Hematopoietic multipotent progenitor cell treated with erythropoietin and hydrocortisone succinate and interleukin-3 and kit ligand, for 6 days (in vitro differentiated cells): ENCODE measurements at regions not wholly inside any gene's neighbourhood (a gene's known extent, or its start where the extent isn't known, plus 50 kb on each side); places are given as distances from the start of the nearest gene placed in this dataset.
A peak's percentile ranks its signal among the peaks of the same experiment; 100 is the strongest.
"Not testable (repeated sequence)": the region's sequence is repeated elsewhere in the genome, so short reads cannot be mapped to it uniquely, and the experiment has no call there.

Source experiments
- DNase-seq: peaks from one replicate; pipeline ENCODE4 v3.0.0-alpha.2; 2015

- peak; percentile 39 for DNase-seq
Observed at GRCh38 chr11:95641495-95641894, 148.1 kb downstream of the FAM76B start.

GRCh38 chr11:95638501-95638900 is 151.1 kb downstream of the FAM76B start:
- no peak for DNase-seq

GRCh38 chr11:95625164-95625900 is 164.2 kb downstream of the FAM76B start:
- DNase-seq = no peak

DNA sequence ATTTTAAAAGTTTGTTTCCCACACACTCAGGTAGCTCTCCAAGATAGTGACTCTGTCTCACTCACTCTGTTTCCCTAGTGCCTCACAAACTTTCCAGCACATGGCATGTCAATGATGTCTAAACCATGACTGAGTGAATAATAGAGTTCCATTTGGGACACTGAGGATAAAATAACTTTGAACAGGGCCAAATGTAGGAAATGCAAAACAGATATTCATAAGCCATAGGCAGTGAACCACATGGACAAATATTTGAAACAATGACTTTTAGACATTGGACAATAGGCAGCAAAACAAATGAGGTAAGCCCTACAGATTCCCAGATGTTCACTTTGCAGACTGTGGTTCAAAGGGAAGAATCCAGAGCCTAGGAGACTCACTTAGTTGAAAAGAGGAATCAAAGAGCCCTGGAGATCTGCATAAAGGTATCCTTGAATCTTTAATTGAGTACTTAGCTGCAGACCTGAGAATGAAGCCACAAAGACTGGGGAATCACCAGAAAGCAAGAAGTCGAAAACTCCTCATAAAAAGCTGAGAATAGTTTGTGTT is 173.3 kb downstream of the FAM76B start:
- no peak for DNase-seq

- no peak for DNase-seq
Observed at GRCh38 chr11:95611827-95612226, 177.8 kb downstream of the FAM76B start.

- DNase-seq = not testable (repeated sequence)
Observed at GRCh38 chr11:95610185-95610584, 179.4 kb downstream of the FAM76B start.

DNA sequence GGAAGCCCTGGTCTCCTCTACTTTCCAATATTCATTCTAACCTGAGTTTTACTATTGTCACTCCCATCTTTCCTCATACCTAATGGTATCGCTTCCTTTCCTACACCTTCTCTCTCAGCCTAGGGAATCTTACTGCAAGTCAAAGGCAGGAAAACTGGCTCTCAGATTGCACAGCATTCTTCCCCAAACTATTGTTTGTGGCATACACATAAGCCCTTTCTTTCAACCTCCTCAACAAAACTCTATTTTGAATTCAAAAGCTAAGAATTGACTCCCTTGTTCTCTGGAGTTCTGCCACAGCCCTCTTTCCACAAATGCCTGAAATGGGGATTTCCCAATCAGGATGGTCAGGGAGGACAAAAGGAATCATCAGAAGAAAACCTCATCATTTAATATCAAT is 181.5 kb downstream of the FAM76B start:
- no peak for DNase-seq

GRCh38 chr11:95606824-95607223 is 182.8 kb downstream of the FAM76B start:
- DNase-seq = no peak

GRCh38 chr11:95605271-95605940 is 184.2 kb downstream of the FAM76B start:
- peak; percentile 19 for DNase-seq

DNA sequence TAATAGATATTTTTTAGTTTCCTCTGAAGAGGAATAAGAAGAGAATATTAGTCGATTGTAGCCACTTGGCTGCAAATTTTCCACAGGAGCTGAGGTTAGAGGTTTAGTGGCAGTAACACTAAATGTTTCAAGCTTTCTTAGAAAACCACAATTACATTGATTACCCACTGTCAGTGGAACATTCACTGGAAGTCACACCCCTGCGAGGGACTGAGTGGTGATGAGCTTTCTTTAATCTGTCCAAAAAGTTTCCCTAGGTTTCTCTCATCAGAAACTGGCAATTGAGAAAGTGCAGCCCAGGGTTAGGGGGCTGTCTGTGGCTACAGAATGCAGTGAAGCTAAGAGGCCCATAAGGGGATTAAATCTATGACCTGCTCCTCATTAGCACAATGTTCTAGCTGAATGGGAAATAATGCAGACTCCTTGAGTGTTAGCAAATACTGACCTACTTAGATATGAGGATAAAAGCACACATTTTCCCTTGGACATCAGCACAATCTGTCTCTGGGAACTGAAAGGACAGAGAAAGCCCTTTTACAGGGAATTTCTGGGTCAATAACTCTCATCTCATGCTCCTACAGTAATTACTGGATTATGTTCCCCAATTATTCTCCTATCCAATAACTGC is 189.5 kb downstream of the FAM76B start:
- peak; percentile 10 for DNase-seq

- no peak for DNase-seq
Observed at GRCh38 chr11:95595973-95596489, 193.6 kb downstream of the FAM76B start.

DNA sequence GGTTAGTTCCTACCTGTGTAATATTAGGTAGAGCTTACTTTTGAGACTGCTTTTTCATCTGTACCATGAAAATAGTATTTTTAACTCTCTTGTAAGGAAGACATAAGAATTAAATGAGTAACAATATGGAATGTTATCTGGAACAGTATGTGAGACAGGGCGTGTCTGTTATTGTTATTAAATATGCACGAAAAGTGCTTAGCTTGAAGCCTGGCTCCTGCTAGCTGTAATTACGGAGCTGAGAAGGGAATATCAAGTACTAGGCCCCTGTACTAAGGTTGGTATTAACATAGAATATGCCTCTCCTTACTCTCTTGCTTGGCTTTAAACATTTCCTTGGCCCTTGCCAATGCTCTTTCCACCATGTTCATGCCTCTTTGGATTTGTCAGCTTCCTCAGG is 194.0 kb downstream of the FAM76B start:
- no peak for DNase-seq

DNA sequence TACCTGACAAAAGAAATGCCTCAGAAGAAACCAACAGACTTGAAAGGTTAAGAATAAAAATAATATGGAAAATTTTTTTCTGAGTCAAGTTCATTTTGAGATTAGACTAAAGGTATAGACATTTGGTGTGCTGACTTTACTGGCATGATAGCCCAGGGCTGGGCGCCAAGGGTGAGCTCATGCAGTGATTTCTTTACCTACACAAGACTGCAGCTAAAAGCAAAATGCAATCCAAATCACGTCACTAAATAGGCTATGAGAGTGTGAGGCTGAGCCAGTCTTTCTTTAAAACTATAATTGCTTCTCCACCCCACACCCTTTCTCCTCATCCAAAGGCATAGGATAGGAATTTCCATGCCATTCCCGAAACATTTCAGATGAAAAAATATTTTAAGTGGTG is 196.5 kb downstream of the FAM76B start:
- DNase-seq = no peak

DNA sequence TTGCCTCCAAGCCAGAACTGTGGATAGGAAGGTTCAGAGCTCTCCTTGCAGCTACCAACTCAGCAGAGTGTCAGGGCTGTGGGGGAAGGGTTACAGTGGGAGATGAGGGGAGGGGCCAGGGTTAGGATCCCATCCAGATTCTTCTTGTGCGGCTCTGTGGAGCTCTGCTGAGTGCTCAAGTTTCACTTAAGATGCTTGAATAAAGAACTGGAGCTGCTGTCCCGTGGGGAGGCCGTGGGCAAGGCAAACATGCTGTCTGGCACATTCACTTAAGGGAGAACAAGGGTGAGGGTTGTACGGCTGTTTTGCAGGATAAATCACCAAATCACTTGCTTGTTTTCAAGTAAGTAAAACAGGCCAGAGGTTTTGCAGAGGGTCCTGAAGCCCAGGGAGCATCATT is 197.1 kb downstream of the FAM76B start:
- DNase-seq = no peak

- no peak for DNase-seq
Observed at GRCh38 chr11:95589893-95590612, 199.5 kb downstream of the FAM76B start.

DNA sequence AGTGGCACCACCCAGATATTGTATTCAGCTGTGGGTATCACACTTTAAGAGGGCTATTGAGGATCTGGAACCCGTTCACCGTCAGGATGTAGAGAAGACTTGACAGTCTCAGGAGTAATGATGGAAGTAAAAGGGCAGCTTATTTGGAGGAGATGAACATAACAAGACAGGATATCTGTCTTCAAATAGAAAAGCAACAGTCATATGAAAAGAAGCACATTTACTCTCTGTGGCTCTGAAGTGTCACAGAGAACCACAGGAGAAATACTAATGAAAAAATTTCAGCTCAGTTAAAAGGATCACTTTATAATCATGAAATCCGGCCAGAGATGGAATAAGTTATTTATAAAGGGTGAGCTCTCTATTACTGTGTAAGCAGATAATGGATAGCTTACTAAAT is 200.8 kb downstream of the FAM76B start:
- no peak for DNase-seq

DNA sequence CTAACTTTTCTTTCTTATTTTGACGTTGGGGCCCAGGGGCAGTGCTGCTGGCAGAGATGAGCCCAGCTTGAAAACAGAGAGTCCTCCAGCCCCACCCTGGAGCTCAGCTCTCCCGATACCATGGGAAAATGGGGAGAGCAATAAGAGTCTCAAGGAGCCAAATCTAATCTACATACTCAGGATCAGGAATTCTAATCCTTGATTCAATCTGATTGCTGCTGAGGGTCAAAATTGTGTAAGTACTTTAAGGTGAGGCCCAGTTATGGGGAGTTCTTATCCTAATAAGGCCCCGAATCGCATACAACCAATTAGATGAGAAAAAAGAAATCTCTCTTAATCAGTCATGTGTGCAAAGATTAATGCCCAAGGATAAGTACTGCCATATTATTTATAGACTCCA is 202.9 kb downstream of the FAM76B start:
- DNase-seq = no peak

GRCh38 chr11:95586155-95586554 is 203.4 kb downstream of the FAM76B start:
- DNase-seq = no peak

GRCh38 chr11:95585752-95586077 is 203.9 kb downstream of the FAM76B start:
- DNase-seq = no peak

- no peak for DNase-seq
Observed at GRCh38 chr11:95585069-95585751, 204.4 kb downstream of the FAM76B start.

- DNase-seq = no peak
Observed at GRCh38 chr11:95584589-95584988, 205.0 kb downstream of the FAM76B start.

DNA sequence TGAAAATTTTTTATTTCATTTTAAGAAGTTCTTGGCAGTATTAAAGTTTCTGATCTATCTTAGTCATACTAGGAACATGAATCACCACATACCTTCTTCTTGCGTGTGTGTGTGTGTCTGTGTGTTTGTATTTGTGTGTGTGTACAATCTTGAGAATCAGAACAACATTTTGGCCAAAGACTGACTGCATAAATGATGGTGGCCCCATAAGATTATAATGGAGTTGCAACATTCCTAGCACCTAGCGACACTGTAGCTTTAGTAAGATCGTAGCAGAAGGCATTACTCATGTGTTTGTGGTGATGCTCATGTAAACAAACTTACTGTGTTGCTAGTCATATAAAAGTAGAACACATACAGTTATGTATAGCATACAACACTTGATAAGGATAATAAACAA is 205.4 kb downstream of the FAM76B start:
- DNase-seq = no peak
